ENCODE measurements at regions not wholly inside any gene's neighbourhood (a gene's known extent, or its start where the extent isn't known, plus 50 kb on each side); places are given as distances from the start of the nearest gene placed in this dataset.

DNA sequence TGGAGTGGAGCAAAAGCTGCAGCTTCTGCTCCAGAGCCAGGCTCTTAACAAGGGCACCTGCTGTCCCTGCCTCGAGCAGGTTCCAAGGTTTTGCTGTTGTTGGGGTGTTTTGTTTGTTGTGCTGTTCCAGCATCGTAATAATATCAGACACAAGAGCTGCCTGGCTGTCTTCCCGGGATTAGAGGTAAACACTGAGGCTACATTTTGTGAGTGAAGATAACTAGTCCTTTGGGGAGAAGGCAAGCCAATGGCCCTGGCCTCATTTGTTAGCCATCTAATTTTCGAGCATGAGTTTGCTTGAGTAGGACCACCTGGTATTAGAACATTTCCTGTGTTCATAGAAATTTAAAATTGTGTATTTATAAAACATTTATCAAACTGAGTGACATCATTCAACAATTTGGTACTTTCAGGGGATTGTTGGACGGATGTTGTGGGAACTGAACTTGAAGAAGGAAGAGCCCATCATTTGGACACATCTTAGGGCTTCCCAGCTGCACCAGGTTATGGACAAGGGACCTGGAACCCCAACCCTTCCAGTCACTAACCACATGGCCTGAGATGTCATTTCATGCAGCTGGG is 555.0 kb downstream of the TNS3 start:
- no peak overlapping the region for H3K4me3 ChIP-seq (ENCODE audit: low read depth, low read length)
- TF ChIP-seq, protein P1, sequence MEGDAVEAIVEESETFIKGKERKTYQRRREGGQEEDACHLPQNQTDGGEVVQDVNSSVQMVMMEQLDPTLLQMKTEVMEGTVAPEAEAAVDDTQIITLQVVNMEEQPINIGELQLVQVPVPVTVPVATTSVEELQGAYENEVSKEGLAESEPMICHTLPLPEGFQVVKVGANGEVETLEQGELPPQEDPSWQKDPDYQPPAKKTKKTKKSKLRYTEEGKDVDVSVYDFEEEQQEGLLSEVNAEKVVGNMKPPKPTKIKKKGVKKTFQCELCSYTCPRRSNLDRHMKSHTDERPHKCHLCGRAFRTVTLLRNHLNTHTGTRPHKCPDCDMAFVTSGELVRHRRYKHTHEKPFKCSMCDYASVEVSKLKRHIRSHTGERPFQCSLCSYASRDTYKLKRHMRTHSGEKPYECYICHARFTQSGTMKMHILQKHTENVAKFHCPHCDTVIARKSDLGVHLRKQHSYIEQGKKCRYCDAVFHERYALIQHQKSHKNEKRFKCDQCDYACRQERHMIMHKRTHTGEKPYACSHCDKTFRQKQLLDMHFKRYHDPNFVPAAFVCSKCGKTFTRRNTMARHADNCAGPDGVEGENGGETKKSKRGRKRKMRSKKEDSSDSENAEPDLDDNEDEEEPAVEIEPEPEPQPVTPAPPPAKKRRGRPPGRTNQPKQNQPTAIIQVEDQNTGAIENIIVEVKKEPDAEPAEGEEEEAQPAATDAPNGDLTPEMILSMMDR (IDR thresholded peaks at IDR 0.05; ENCODE audit: low read depth, low read length): no peak

DNA sequence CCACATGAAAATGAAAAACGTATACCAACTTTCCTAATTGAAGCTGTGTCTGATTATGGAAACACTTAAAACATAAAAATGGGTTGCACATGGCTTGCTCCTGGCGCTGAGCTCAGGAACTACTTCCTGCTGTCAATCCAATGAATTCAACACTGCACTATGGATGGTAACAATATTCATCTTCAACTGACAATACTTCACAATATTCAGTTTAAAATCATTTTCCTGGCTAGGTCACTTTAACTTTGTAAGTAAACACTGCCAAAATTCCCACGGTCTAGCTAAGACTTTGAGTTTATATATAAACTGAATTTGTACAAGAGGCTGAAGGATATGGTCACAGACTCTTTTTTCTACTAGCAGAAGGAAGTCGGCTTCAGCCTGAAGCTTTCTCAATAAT is 556.9 kb downstream of the TNS3 start:
- TF ChIP-seq, protein P1 (IDR thresholded peaks at IDR 0.05; ENCODE audit: low read depth, low read length): no peak
- no peak overlapping the region for H3K4me3 ChIP-seq (ENCODE audit: low read depth, low read length)

GRCh38 chr7:47008461-47008860 is 573.5 kb downstream of the TNS3 start:
- H3K4me3 ChIP-seq (ENCODE audit: low read depth, low read length): no peak overlapping the region
- TF ChIP-seq, protein P1 (IDR thresholded peaks at IDR 0.05; ENCODE audit: low read depth, low read length): no peak

DNA sequence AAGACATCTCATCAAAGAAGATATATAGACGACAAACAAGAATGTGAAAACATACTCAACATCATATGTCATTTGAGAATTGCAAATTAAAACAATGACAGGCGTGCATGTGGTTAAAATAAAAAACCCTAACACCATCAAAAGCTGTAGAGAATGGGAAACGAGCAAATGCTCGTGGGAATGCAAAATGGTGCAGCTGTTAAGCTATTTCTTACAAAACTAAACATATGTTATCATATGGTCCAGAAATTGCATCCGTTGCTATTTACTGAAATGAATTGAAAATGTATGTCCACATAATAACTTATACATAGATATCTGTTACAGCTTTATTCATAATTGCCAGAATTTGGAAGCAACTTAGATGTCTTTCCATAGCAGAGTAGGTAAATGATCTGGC is 574.4 kb downstream of the TNS3 start:
- H3K4me3 ChIP-seq (ENCODE audit: low read depth, low read length): no peak overlapping the region
- TF ChIP-seq, protein P1 (IDR thresholded peaks at IDR 0.05; ENCODE audit: low read depth, low read length): no peak

- TF ChIP-seq, protein P1 (IDR thresholded peaks at IDR 0.05; ENCODE audit: low read depth, low read length): no peak
- H3K4me3 ChIP-seq (ENCODE audit: low read depth, low read length): no peak overlapping the region
These were observed 581.4 kb downstream of the TNS3 start for GRCh38 chr7:47000561-47000960.

DNA sequence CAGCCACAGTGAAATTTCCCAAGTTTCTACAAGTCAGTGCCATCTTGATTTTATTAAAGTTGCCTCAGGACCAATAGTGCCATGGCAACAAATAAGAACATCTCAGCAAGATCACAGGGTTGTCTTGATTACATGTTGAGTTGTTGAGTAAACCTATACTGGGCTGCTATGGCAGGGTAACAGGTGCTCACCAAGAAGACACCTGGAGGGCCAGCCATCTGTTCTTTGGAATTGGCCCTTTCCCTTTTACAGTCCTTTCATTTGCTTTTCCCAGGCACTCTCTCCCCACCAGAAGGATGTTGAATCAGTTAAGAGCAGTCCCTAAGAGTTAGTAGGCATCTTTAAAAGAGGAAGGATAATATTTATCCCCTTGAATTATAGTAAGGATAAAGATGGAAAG is 582.0 kb downstream of the TNS3 start:
- TF ChIP-seq, protein P1 (IDR thresholded peaks at IDR 0.05; ENCODE audit: low read depth, low read length): no peak
- no peak overlapping the region for H3K4me3 ChIP-seq (ENCODE audit: low read depth, low read length)

DNA sequence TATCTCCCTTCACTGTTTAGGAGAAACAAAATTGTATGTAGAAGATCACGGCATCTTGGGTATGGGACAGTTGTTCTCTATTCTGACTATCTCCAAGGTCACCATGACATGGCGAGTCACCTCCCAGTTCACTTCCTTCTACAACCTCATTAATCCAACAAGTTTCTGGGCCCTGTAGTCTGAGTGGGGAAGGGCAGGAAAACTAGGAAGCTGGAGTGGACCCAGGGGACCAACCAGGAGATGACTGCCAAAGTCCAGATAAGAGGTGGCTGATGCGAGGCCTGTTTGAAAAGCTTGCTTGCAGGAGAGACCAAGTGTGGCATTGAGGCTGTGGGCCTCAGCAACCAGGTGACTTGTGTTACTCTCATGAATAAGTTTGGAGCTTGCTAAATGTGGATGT is 584.9 kb downstream of the TNS3 start:
- TF ChIP-seq, protein P1 (IDR thresholded peaks at IDR 0.05; ENCODE audit: low read depth, low read length): no peak
- no peak overlapping the region for H3K4me3 ChIP-seq (ENCODE audit: low read depth, low read length)

Data from WI38 (cell line).